ENCODE measurements at regions not wholly inside any gene's neighbourhood (a gene's known extent, or its start where the extent isn't known, plus 50 kb on each side); places are given as distances from the start of the nearest gene placed in this dataset.

DNA sequence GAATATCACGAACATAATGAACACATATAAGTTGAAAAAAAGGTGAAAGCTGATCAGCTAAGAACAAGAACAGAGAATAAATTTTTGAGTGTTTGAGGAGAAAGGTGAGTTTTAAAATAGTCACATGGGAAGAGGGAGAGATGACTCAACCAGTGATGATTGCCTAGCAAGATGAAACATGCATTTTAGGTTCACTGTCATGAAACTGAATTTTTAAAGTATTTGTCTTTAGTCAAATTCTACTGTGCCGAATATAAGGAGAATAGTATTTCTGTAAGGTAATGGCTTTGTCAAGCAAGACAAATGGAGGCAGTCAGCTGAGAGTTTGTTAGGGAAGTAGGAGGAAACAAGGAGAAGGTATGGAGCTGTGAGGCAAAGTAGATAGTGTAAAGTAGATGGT is 2557.4 kb downstream of the PCDH9 start:
- no peak for DNase-seq
- no peak overlapping the region for H3K9ac ChIP-seq (ENCODE audit: low read depth in 2 of 2, low read length in 2 of 2)
- H3K36me3 ChIP-seq, result no peaks in the 10 kb centered on the region
- H3K27ac ChIP-seq, result no peak overlapping the region
- intact Hi-C loops (cut with DNase I), result no loop called here
- H3K4me1 ChIP-seq, result no peaks in the 10 kb centered on the region
- H3K9me3 ChIP-seq, result no peaks in the 10 kb centered on the region
- no peak overlapping the region for H3K4me3 ChIP-seq
- H3K27me3 ChIP-seq, result no peaks in the 10 kb centered on the region
- TF ChIP-seq, protein P1, sequence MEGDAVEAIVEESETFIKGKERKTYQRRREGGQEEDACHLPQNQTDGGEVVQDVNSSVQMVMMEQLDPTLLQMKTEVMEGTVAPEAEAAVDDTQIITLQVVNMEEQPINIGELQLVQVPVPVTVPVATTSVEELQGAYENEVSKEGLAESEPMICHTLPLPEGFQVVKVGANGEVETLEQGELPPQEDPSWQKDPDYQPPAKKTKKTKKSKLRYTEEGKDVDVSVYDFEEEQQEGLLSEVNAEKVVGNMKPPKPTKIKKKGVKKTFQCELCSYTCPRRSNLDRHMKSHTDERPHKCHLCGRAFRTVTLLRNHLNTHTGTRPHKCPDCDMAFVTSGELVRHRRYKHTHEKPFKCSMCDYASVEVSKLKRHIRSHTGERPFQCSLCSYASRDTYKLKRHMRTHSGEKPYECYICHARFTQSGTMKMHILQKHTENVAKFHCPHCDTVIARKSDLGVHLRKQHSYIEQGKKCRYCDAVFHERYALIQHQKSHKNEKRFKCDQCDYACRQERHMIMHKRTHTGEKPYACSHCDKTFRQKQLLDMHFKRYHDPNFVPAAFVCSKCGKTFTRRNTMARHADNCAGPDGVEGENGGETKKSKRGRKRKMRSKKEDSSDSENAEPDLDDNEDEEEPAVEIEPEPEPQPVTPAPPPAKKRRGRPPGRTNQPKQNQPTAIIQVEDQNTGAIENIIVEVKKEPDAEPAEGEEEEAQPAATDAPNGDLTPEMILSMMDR (IDR thresholded peaks at IDR 0.05), result no peak

DNA sequence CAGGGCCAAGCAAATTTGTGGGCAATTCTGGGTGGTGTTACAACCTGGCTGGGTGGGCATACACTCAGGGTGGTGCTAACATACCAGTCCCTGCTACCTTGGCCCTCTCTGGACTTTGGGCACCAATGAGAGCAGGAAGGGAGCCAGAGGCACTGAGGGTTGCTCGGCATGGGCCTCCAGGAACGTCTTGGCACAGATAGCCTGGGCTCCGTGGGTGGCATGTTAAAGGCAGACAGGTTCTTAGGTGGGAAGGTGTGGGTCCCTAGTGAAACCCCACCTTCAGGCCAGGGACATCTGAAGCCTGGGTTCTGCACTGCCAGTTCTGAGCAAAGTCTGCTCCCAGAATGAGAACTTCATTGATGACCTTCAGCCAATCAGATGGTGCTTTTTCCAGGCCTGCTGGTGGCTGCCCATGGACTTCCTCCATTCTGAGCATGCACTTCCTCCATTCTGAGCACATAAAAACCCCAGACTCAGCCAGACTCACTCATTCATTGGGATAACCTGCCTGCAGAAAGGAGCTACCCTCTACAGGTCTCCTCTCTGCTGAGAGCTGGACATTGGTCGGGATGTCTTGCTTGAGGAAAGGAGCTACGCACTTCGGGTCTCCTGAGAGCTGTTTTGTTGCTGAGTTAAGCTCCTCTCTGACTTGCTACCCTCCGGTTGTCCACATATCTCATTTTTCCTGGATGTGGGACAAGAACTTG is 2567.1 kb downstream of the PCDH9 start:
- H3K27ac ChIP-seq, result no peak overlapping the region
- no peak overlapping the region for H3K9ac ChIP-seq (ENCODE audit: low read depth in 2 of 2, low read length in 2 of 2)
- no peak for DNase-seq
- intact Hi-C loops (cut with DNase I), result no loop called here
- H3K4me3 ChIP-seq, result no peak overlapping the region
- no peaks in the 10 kb centered on the region for H3K9me3 ChIP-seq
- H3K4me1 ChIP-seq, result no peaks in the 10 kb centered on the region
- no peaks in the 10 kb centered on the region for H3K36me3 ChIP-seq
- TF ChIP-seq, protein P1 (IDR thresholded peaks at IDR 0.05), result no peak
- H3K27me3 ChIP-seq, result no peaks in the 10 kb centered on the region

DNA sequence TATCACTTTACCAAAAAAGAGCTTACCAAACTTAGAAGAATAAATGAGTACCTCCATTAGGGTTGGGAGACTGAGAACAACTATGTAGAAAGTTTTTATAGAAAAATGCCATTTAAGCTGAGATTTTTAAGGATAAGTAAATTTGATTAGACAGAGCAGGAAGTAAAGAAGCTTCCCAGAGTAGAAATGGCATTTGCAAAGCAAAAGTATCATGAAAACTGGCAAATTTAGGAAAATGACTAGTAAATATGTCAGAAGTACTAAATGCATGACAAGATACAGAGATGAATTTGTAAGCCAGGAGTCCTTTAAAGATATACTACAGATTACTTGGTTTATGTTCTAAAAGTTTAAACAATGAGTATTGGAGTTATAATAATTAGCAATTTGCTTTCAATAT is 2581.8 kb downstream of the PCDH9 start:
- no peak overlapping the region for H3K27ac ChIP-seq
- no peak overlapping the region for H3K9ac ChIP-seq (ENCODE audit: low read depth in 2 of 2, low read length in 2 of 2)
- no peaks in the 10 kb centered on the region for H3K9me3 ChIP-seq
- no peaks in the 10 kb centered on the region for H3K27me3 ChIP-seq
- no peaks in the 10 kb centered on the region for H3K36me3 ChIP-seq
- no peaks in the 10 kb centered on the region for H3K4me1 ChIP-seq
- intact Hi-C loops (cut with DNase I), result no loop called here
- DNase-seq, result no peak
- TF ChIP-seq, protein P1 (IDR thresholded peaks at IDR 0.05), result no peak
- H3K4me3 ChIP-seq, result no peak overlapping the region

DNA sequence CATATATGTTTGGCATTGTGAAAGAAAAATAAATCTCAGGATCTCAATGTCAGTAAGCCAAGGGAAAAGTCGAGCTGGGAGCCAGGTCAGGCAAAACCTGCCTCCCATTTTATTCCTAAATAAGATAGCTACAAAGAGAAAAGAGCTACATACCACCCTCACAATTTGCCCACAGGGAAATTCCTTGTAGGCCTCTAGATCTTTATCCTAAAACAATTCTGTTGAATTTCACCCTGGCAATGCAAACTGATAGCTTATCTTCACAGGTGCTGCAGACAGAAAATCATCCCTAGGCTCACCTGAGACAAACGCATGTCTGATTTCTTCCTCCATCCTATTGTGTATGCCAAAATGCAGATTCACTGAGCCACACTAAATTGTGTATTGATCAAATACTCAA is 2587.1 kb downstream of the PCDH9 start:
- no peak for DNase-seq
- intact Hi-C loops (cut with DNase I), result no loop called here

DNA sequence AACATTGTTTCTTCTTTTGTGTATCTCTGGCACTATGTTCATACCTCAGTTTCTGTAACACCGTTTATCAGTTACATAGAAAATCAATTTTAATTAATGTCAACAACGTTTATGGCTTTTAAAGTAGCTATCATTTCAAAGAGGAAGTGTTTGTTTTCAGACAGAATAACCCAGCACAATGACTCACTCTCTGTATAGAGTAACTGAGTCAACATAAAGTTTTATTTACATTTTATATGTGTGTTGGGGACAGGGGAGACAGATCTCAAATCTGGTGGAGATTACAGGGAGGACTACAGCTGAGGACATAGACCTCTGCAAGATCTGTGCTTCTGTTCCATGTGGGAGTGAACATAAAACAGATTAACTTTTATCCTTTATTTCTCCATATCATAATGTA is 2590.1 kb downstream of the PCDH9 start:
- H3K27me3 ChIP-seq, result no peaks in the 10 kb centered on the region
- DNase-seq, result no peak
- TF ChIP-seq, protein P1 (IDR thresholded peaks at IDR 0.05), result no peak
- no peaks in the 10 kb centered on the region for H3K4me1 ChIP-seq
- intact Hi-C loops (cut with DNase I), result no loop called here
- H3K9me3 ChIP-seq, result no peaks in the 10 kb centered on the region
- H3K27ac ChIP-seq, result no peak overlapping the region
- no peak overlapping the region for H3K9ac ChIP-seq (ENCODE audit: low read depth in 2 of 2, low read length in 2 of 2)
- H3K4me3 ChIP-seq, result no peak overlapping the region
- H3K36me3 ChIP-seq, result no peaks in the 10 kb centered on the region

More for the DNA sequence above, 2587.1 kb downstream of the PCDH9 start:
- H3K9me3 ChIP-seq, result no peaks in the 10 kb centered on the region
- H3K4me1 ChIP-seq, result no peaks in the 10 kb centered on the region
- H3K36me3 ChIP-seq, result no peaks in the 10 kb centered on the region
- no peak overlapping the region for H3K4me3 ChIP-seq
- H3K27me3 ChIP-seq, result no peaks in the 10 kb centered on the region
- no peak overlapping the region for H3K27ac ChIP-seq
- no peak overlapping the region for H3K9ac ChIP-seq (ENCODE audit: low read depth in 2 of 2, low read length in 2 of 2)
- TF ChIP-seq, protein P1 (IDR thresholded peaks at IDR 0.05), result no peak

All from colonic mucosa (tissue), 4 donors.